VCaP (cell line): ENCODE measurements at regions not wholly inside any gene's neighbourhood (a gene's known extent, or its start where the extent isn't known, plus 50 kb on each side); places are given as distances from the start of the nearest gene placed in this dataset.

Experiments used
- H3K27ac ChIP-seq: fragments of 450-650 bp; 2 replicates; pipeline ENCODE4 v1.5.1; 2017
- CTCF ChIP-seq: fragments of 450-650 bp; conservative IDR thresholded peaks from 2 replicates; pipeline ENCODE4 v1.5.1; 2017; ENCODE audit warnings: mild to moderate bottlenecking, moderate library complexity

GRCh38 chr5:3530251-3530650 is 65.4 kb upstream of the IRX1 start:
- H3K27ac ChIP-seq, result no peak overlapping the region
- no peak for TF ChIP-seq CTCF

GRCh38 chr5:3526551-3527185 is 69.0 kb upstream of the IRX1 start:
- no peak overlapping the region for H3K27ac ChIP-seq
- no peak for TF ChIP-seq CTCF

- no peak for TF ChIP-seq CTCF
- no peak overlapping the region for H3K27ac ChIP-seq
Measured at GRCh38 chr5:3522491-3522890, 73.1 kb upstream of the IRX1 start.

- TF ChIP-seq CTCF, result no peak
- H3K27ac ChIP-seq, result no peak overlapping the region
Measured at GRCh38 chr5:3518576-3518975, 77.1 kb upstream of the IRX1 start.

GRCh38 chr5:3518051-3518450 is 77.6 kb upstream of the IRX1 start:
- no peak for TF ChIP-seq CTCF
- H3K27ac ChIP-seq, result no peak overlapping the region

- H3K27ac ChIP-seq, result no peak overlapping the region
- no peak for TF ChIP-seq CTCF
Measured at GRCh38 chr5:3517348-3517747, 78.3 kb upstream of the IRX1 start.

GRCh38 chr5:3512361-3513095 is 83.1 kb upstream of the IRX1 start:
- H3K27ac ChIP-seq, result no peak overlapping the region
- TF ChIP-seq CTCF, result no peak
